ENCODE measurements at regions not wholly inside any gene's neighbourhood (a gene's known extent, or its start where the extent isn't known, plus 50 kb on each side); places are given as distances from the start of the nearest gene placed in this dataset.

DNA sequence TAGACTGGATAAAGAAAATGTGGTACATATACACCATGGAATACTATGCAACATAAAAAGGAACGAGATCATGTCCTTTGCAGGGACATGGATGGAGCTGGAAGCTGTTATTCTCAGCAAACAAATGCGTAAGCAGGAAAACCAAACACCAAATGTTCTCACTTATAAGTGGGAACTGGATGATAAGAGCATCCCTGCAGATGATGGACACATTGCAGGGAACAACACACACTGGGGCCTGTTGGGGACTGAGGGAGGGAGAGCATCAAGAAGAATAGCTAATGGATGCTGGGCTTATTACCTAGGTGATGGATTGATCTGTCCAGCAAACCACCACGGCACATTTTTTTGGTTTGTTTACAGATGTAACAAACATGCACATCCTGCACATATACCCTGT lies 470.5 kb upstream of the CITED2 start:
- Histone ChIP-seq H3K4me1 (peaks cover 0 to 16% of the 10 kb centered on the region in 2 donors), H3K36me3 (no peaks in the 10 kb centered on the region), H3K4me3 (no peak overlapping the region), H3K9me3 (peaks cover 0 to 1% of the 10 kb centered on the region in 2 donors), H3K27me3 (no peaks in the 10 kb centered on the region), H3K27ac (no peak overlapping the region)
- no peak for DNase-seq (ENCODE audit: low spot score)
- TF ChIP-seq, protein P1, sequence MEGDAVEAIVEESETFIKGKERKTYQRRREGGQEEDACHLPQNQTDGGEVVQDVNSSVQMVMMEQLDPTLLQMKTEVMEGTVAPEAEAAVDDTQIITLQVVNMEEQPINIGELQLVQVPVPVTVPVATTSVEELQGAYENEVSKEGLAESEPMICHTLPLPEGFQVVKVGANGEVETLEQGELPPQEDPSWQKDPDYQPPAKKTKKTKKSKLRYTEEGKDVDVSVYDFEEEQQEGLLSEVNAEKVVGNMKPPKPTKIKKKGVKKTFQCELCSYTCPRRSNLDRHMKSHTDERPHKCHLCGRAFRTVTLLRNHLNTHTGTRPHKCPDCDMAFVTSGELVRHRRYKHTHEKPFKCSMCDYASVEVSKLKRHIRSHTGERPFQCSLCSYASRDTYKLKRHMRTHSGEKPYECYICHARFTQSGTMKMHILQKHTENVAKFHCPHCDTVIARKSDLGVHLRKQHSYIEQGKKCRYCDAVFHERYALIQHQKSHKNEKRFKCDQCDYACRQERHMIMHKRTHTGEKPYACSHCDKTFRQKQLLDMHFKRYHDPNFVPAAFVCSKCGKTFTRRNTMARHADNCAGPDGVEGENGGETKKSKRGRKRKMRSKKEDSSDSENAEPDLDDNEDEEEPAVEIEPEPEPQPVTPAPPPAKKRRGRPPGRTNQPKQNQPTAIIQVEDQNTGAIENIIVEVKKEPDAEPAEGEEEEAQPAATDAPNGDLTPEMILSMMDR (IDR thresholded peaks at IDR 0.05), result no peak

- H3K27ac ChIP-seq, result peak overlapping the region in 1 of 2 donors; percentile 17
- no peak for DNase-seq (ENCODE audit: low spot score)
- H3K9me3 ChIP-seq, result no peaks in the 10 kb centered on the region
- no peaks in the 10 kb centered on the region for H3K36me3 ChIP-seq
- TF ChIP-seq, protein P1 (IDR thresholded peaks at IDR 0.05), result no peak
- no peak overlapping the region for H3K4me3 ChIP-seq
- peaks cover 0 to 9% of the 10 kb centered on the region in 2 donors for H3K4me1 ChIP-seq
- no peaks in the 10 kb centered on the region for H3K27me3 ChIP-seq
Measured at GRCh38 chr6:139841794-139842215, 467.4 kb upstream of the CITED2 start.

- TF ChIP-seq, protein P1 (IDR thresholded peaks at IDR 0.05), result no peak
Measured at GRCh38 chr6:139839506-139840156, 465.2 kb upstream of the CITED2 start.

GRCh38 chr6:139834232-139834631 lies 459.8 kb upstream of the CITED2 start:
- TF ChIP-seq, protein P1 (IDR thresholded peaks at IDR 0.05), result no peak
- Histone ChIP-seq H3K27ac (peak overlapping the region in 1 of 2 donors; percentile 2), H3K4me1 (peaks cover 0 to 9% of the 10 kb centered on the region in 2 donors), H3K9me3 (no peaks in the 10 kb centered on the region), H3K4me3 (no peak overlapping the region), H3K27me3 (no peaks in the 10 kb centered on the region), H3K36me3 (no peaks in the 10 kb centered on the region)
- no peak for DNase-seq (ENCODE audit: low spot score)

More at GRCh38 chr6:139839506-139840156, 465.2 kb upstream of the CITED2 start:
- Histone ChIP-seq H3K4me3 (no peak overlapping the region), H3K27ac (peak overlapping the region in 1 of 2 donors; percentile 33), H3K4me1 (no peaks in the 10 kb centered on the region), H3K27me3 (no peaks in the 10 kb centered on the region), H3K9me3 (no peaks in the 10 kb centered on the region), H3K36me3 (no peaks in the 10 kb centered on the region)
- peak; percentile 60 for DNase-seq (ENCODE audit: low spot score)

DNA sequence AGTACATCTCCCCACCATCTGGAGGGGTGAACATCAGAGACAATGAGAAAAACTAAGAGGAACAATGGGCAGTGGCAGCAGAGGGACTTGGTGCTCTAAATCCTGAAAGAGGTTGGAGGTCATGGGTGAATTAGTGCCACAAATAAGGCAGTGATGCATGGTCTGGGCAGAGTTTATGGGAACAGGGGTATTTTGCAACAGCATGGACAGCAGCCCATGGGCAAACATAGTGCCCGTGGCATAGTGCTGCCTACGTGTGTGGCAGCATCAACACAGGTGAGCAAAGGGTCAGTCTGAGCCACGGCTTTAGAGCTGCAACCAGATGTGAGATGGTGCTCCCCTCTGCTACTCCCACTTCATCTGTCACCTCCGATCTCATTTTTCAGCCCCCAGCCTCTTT lies 459.1 kb upstream of the CITED2 start:
- TF ChIP-seq, protein P1 (IDR thresholded peaks at IDR 0.05), result no peak
- Histone ChIP-seq H3K4me3 (no peak overlapping the region), H3K4me1 (peaks cover 0 to 14% of the 10 kb centered on the region in 2 donors), H3K27ac (peak overlapping the region in 1 of 2 donors; percentile 2), H3K9me3 (no peaks in the 10 kb centered on the region), H3K36me3 (no peaks in the 10 kb centered on the region), H3K27me3 (no peaks in the 10 kb centered on the region)
- no peak for DNase-seq (ENCODE audit: low spot score)

Data from right atrium auricular region (tissue), 2 donors.